ENCODE measurements at regions not wholly inside any gene's neighbourhood (a gene's known extent, or its start where the extent isn't known, plus 50 kb on each side); places are given as distances from the start of the nearest gene placed in this dataset.
"Not testable (repeated sequence)": the region's sequence is repeated elsewhere in the genome, so short reads cannot be mapped to it uniquely, and the experiment has no call there.

- Histone ChIP-seq H3K27ac (ENCODE audit: low read length) (no peak overlapping the region), H3K4me3 (ENCODE audit: low read depth in 1 of 2, low read length in 2 of 2) (no peak overlapping the region), H3K27me3 (ENCODE audit: low read depth, low read length) (no peaks in the 10 kb centered on the region), H3K4me1 (ENCODE audit: control insufficient read depth in 1 of 2, insufficient read depth in 2 of 2, low read length in 2 of 2) (no peaks in the 10 kb centered on the region), H3K36me3 (ENCODE audit: control insufficient read depth in 1 of 2, insufficient read depth in 2 of 2, low read length in 2 of 2) (no peaks in the 10 kb centered on the region), H3K9me3 (ENCODE audit: control insufficient read depth in 1 of 2, low read length in 2 of 2) (no peaks in the 10 kb centered on the region)
Measured at GRCh38 chr13:103487841-103488240, 421.6 kb upstream of the SLC10A2 start.

GRCh38 chr13:103473081-103473480 lies 406.9 kb upstream of the SLC10A2 start:
- Histone ChIP-seq H3K4me3 (ENCODE audit: low read depth in 1 of 2, low read length in 2 of 2) (no peak overlapping the region), H3K36me3 (ENCODE audit: control insufficient read depth in 1 of 2, insufficient read depth in 2 of 2, low read length in 2 of 2) (no peaks in the 10 kb centered on the region)

DNA sequence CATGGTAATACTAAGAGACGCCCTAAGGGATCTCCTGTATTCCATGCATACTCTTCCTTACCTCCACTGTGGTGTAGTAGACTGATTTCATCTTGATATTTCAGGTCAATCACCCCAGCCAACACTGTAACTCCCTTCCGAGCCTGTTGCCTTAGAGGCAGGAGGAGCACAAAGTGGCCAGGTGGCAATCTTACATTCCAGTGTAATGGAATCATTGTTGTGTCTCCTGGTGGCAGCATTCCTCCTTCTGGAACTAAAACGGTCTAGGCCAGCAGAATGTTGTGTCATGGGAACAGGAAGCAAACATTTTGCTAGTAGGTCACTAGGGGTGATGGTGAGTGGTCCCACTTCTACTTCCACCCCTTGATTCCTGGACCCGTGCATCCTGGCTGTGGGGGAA lies 405.7 kb upstream of the SLC10A2 start:
- no peaks in the 10 kb centered on the region for H3K36me3 ChIP-seq (ENCODE audit: control insufficient read depth in 1 of 2, insufficient read depth in 2 of 2, low read length in 2 of 2)
- no peaks in the 10 kb centered on the region for H3K27me3 ChIP-seq (ENCODE audit: low read depth, low read length)
- H3K27ac ChIP-seq (ENCODE audit: low read length) = no peak overlapping the region
- H3K4me3 ChIP-seq (ENCODE audit: low read depth in 1 of 2, low read length in 2 of 2) = no peak overlapping the region
- no peaks in the 10 kb centered on the region for H3K9me3 ChIP-seq (ENCODE audit: control insufficient read depth in 1 of 2, low read length in 2 of 2)
- no peaks in the 10 kb centered on the region for H3K4me1 ChIP-seq (ENCODE audit: control insufficient read depth in 1 of 2, insufficient read depth in 2 of 2, low read length in 2 of 2)

More at GRCh38 chr13:103473081-103473480, 406.9 kb upstream of the SLC10A2 start:
- no peak overlapping the region for H3K27ac ChIP-seq (ENCODE audit: low read length)
- no peaks in the 10 kb centered on the region for H3K9me3 ChIP-seq (ENCODE audit: control insufficient read depth in 1 of 2, low read length in 2 of 2)
- H3K27me3 ChIP-seq (ENCODE audit: low read depth, low read length) = no peaks in the 10 kb centered on the region
- no peaks in the 10 kb centered on the region for H3K4me1 ChIP-seq (ENCODE audit: control insufficient read depth in 1 of 2, insufficient read depth in 2 of 2, low read length in 2 of 2)

DNA sequence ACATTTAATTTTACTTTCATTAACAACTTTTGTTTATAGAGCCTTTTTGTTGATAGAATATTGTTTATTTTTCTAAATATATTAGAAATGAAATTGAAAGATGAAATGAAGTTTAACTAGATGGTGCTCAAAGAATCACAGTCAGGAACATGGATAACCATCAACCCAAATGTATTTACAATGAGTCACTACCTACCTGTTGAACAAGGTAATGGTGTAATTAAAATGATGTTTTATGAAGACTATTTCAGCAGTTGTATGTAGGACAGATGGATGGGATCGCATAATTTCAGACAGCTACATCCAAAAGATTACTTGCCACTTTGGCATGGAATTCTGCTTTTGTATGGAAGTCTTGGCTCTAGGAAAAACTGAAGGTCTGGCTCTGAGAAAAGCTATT lies 403.6 kb upstream of the SLC10A2 start:
- H3K4me1 ChIP-seq (ENCODE audit: control insufficient read depth in 1 of 2, insufficient read depth in 2 of 2, low read length in 2 of 2) = no peaks in the 10 kb centered on the region

DNA sequence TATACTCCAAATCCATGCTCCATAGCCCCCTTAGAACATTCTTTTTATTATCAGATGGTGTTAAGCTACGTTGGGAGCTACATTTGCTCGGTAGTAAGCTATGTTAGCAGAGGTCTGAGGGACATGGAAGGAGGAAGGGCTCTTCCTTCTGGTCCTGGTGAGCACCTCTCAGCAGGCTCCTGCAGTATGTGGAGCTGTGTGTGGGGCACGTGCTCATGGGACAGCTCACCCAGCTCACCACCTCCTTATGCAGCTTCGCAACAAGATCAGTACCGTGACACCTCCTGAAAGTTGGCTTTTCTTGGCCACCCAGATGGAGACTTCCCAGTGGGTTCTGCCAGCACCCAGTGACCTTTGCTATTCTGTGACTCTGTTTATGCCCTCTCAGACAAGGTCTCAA lies 400.5 kb upstream of the SLC10A2 start:
- Histone ChIP-seq H3K36me3 (ENCODE audit: control insufficient read depth in 1 of 2, insufficient read depth in 2 of 2, low read length in 2 of 2) (no peaks in the 10 kb centered on the region), H3K4me3 (ENCODE audit: low read depth in 1 of 2, low read length in 2 of 2) (no peak overlapping the region), H3K27me3 (ENCODE audit: low read depth, low read length) (no peaks in the 10 kb centered on the region), H3K9me3 (ENCODE audit: control insufficient read depth in 1 of 2, low read length in 2 of 2) (no peaks in the 10 kb centered on the region), H3K27ac (ENCODE audit: low read length) (no peak overlapping the region), H3K4me1 (ENCODE audit: control insufficient read depth in 1 of 2, insufficient read depth in 2 of 2, low read length in 2 of 2) (no peaks in the 10 kb centered on the region)

More for the DNA sequence above, 403.6 kb upstream of the SLC10A2 start:
- H3K36me3 ChIP-seq (ENCODE audit: control insufficient read depth in 1 of 2, insufficient read depth in 2 of 2, low read length in 2 of 2) = no peaks in the 10 kb centered on the region
- H3K27ac ChIP-seq (ENCODE audit: low read length) = no peak overlapping the region
- no peak overlapping the region for H3K4me3 ChIP-seq (ENCODE audit: low read depth in 1 of 2, low read length in 2 of 2)
- H3K27me3 ChIP-seq (ENCODE audit: low read depth, low read length) = no peaks in the 10 kb centered on the region
- H3K9me3 ChIP-seq (ENCODE audit: control insufficient read depth in 1 of 2, low read length in 2 of 2) = no peaks in the 10 kb centered on the region

DNA sequence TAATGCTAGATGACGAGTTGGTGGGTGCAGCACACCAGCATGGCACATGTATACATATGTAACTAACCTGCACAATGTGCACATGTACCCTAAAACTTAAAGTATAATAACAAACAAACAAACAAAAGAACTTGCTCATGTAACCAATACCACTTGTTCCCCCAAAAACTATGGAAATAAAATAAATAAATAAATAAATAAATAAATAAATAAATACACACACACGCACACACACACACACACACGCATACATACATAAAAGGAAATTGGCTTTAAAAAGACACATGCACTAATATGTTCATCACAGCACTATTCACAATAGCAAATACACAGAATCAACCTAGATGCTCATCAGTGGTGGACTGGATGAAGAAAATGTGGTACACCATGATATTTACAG lies 394.0 kb upstream of the SLC10A2 start:
- not testable (repeated sequence) for H3K4me3 ChIP-seq (ENCODE audit: low read depth in 1 of 2, low read length in 2 of 2); H3K27ac ChIP-seq (ENCODE audit: low read length); H3K36me3 ChIP-seq (ENCODE audit: control insufficient read depth in 1 of 2, insufficient read depth in 2 of 2, low read length in 2 of 2); H3K9me3 ChIP-seq (ENCODE audit: control insufficient read depth in 1 of 2, low read length in 2 of 2); H3K27me3 ChIP-seq (ENCODE audit: low read depth, low read length); H3K4me1 ChIP-seq (ENCODE audit: control insufficient read depth in 1 of 2, insufficient read depth in 2 of 2, low read length in 2 of 2)

GRCh38 chr13:103457050-103457449 lies 390.8 kb upstream of the SLC10A2 start:
- H3K9me3 ChIP-seq (ENCODE audit: control insufficient read depth in 1 of 2, low read length in 2 of 2); H3K27me3 ChIP-seq (ENCODE audit: low read depth, low read length); H3K4me1 ChIP-seq (ENCODE audit: control insufficient read depth in 1 of 2, insufficient read depth in 2 of 2, low read length in 2 of 2); H3K36me3 ChIP-seq (ENCODE audit: control insufficient read depth in 1 of 2, insufficient read depth in 2 of 2, low read length in 2 of 2); H3K27ac ChIP-seq (ENCODE audit: low read length); H3K4me3 ChIP-seq (ENCODE audit: low read depth in 1 of 2, low read length in 2 of 2): not testable (repeated sequence)

- Histone ChIP-seq H3K36me3 (ENCODE audit: control insufficient read depth in 1 of 2, insufficient read depth in 2 of 2, low read length in 2 of 2) (no peaks in the 10 kb centered on the region), H3K9me3 (ENCODE audit: control insufficient read depth in 1 of 2, low read length in 2 of 2) (no peaks in the 10 kb centered on the region)
Measured at GRCh38 chr13:103451656-103452055, 385.4 kb upstream of the SLC10A2 start.

DNA sequence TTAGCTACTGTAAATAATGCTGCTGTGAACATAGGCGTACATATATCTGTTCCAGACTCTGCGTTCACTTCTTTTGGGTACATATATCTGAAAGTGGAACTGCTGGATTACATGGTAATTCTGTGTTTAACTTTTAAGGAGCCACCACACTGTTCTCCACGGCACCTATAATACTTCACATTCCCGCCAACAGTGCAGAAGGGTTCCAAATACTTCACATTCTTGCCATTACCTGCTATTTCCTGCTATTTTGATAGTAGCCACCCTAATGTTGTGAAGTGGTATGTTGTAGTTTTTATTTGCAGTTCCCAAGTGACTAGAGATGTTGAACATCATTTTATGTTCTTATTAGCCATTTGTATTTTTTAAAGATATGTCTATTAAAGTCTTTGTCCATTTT lies 377.4 kb upstream of the SLC10A2 start:
- Histone ChIP-seq H3K27me3 (ENCODE audit: low read depth, low read length) (no peaks in the 10 kb centered on the region), H3K4me1 (ENCODE audit: control insufficient read depth in 1 of 2, insufficient read depth in 2 of 2, low read length in 2 of 2) (no peaks in the 10 kb centered on the region), H3K36me3 (ENCODE audit: control insufficient read depth in 1 of 2, insufficient read depth in 2 of 2, low read length in 2 of 2) (no peaks in the 10 kb centered on the region), H3K9me3 (ENCODE audit: control insufficient read depth in 1 of 2, low read length in 2 of 2) (no peaks in the 10 kb centered on the region), H3K4me3 (ENCODE audit: low read depth in 1 of 2, low read length in 2 of 2) (no peak overlapping the region), H3K27ac (ENCODE audit: low read length) (no peak overlapping the region)

More at GRCh38 chr13:103451656-103452055, 385.4 kb upstream of the SLC10A2 start:
- H3K27ac ChIP-seq (ENCODE audit: low read length) = no peak overlapping the region
- H3K4me3 ChIP-seq (ENCODE audit: low read depth in 1 of 2, low read length in 2 of 2) = no peak overlapping the region
- H3K27me3 ChIP-seq (ENCODE audit: low read depth, low read length) = no peaks in the 10 kb centered on the region
- H3K4me1 ChIP-seq (ENCODE audit: control insufficient read depth in 1 of 2, insufficient read depth in 2 of 2, low read length in 2 of 2) = no peaks in the 10 kb centered on the region

DNA sequence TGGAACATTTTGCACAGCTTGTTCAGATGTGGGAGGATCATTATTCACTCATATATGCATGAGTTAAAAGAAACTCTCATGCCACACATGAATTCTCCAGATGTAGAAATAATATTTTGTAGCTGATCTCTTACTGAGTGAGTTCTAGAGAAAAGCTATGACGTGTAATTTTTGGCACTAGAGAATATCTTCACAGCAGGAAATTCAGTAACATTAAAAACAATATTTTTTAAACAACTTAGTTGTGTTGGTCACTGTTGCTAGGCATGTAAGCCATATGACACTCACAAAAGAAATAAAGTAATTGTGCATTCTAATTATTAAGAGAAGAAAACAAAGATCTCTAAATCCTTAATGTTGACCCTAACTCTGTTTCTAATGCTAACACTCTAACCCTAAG lies 371.4 kb upstream of the SLC10A2 start:
- Histone ChIP-seq H3K27me3 (ENCODE audit: low read depth, low read length) (no peaks in the 10 kb centered on the region), H3K9me3 (ENCODE audit: control insufficient read depth in 1 of 2, low read length in 2 of 2) (no peaks in the 10 kb centered on the region), H3K36me3 (ENCODE audit: control insufficient read depth in 1 of 2, insufficient read depth in 2 of 2, low read length in 2 of 2) (no peaks in the 10 kb centered on the region), H3K4me1 (ENCODE audit: control insufficient read depth in 1 of 2, insufficient read depth in 2 of 2, low read length in 2 of 2) (no peaks in the 10 kb centered on the region), H3K4me3 (ENCODE audit: low read depth in 1 of 2, low read length in 2 of 2) (no peak overlapping the region), H3K27ac (ENCODE audit: low read length) (no peak overlapping the region)

- no peaks in the 10 kb centered on the region for H3K36me3 ChIP-seq (ENCODE audit: control insufficient read depth in 1 of 2, insufficient read depth in 2 of 2, low read length in 2 of 2)
- H3K4me1 ChIP-seq (ENCODE audit: control insufficient read depth in 1 of 2, insufficient read depth in 2 of 2, low read length in 2 of 2) = no peaks in the 10 kb centered on the region
- H3K9me3 ChIP-seq (ENCODE audit: control insufficient read depth in 1 of 2, low read length in 2 of 2) = no peaks in the 10 kb centered on the region
- H3K4me3 ChIP-seq (ENCODE audit: low read depth in 1 of 2, low read length in 2 of 2) = no peak overlapping the region
- H3K27ac ChIP-seq (ENCODE audit: low read length) = no peak overlapping the region
- no peaks in the 10 kb centered on the region for H3K27me3 ChIP-seq (ENCODE audit: low read depth, low read length)
Measured at GRCh38 chr13:103436057-103436654, 369.9 kb upstream of the SLC10A2 start.

DNA sequence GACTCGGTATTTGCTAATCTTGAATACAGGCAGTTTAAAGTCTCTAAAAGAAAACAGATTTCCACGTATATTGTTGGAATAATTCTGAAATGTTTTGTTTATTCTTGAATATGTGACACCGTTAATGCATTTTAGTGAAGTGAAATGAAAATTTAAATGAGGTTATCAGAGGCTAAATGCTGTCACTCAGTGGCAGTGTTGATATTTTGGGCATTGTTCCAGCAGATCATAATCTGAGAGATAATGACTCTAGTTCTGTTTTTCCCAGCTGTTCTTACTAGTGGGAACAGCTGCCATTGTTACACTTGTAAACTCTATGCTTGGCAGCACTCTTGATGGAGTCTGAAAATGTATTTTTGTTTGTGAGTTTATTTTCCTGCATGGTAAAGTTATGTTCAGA lies 365.6 kb upstream of the SLC10A2 start:
- Histone ChIP-seq H3K36me3 (ENCODE audit: control insufficient read depth in 1 of 2, insufficient read depth in 2 of 2, low read length in 2 of 2) (no peaks in the 10 kb centered on the region), H3K4me1 (ENCODE audit: control insufficient read depth in 1 of 2, insufficient read depth in 2 of 2, low read length in 2 of 2) (no peaks in the 10 kb centered on the region), H3K27ac (ENCODE audit: low read length) (no peak overlapping the region), H3K4me3 (ENCODE audit: low read depth in 1 of 2, low read length in 2 of 2) (no peak overlapping the region), H3K9me3 (ENCODE audit: control insufficient read depth in 1 of 2, low read length in 2 of 2) (peaks cover 0 to 5% of the 10 kb centered on the region in 2 donors), H3K27me3 (ENCODE audit: low read depth, low read length) (no peaks in the 10 kb centered on the region)
